ENCODE measurements at regions not wholly inside any gene's neighbourhood (a gene's known extent, or its start where the extent isn't known, plus 50 kb on each side); places are given as distances from the start of the nearest gene placed in this dataset.

DNA sequence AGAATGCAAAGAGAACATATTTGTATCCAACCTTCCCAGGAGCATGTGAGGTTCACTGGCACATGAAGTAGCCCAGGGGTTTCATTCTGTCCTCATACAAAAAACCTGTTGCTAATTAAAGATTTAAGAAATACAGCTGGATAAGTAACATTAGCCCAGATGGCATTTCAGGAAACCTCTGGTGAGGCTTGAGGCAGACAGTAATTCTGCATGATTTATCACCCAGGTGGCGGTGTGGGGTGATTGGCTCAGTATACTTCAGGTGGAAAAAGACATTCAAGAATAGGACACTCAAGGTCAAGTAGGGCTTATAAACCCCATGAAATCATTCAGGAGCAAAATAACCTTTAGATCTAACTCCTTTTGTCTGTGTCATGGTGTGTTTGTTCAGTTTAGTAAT, 237.4 kb downstream of the RNF144A start:
- TF ChIP-seq, protein P1, sequence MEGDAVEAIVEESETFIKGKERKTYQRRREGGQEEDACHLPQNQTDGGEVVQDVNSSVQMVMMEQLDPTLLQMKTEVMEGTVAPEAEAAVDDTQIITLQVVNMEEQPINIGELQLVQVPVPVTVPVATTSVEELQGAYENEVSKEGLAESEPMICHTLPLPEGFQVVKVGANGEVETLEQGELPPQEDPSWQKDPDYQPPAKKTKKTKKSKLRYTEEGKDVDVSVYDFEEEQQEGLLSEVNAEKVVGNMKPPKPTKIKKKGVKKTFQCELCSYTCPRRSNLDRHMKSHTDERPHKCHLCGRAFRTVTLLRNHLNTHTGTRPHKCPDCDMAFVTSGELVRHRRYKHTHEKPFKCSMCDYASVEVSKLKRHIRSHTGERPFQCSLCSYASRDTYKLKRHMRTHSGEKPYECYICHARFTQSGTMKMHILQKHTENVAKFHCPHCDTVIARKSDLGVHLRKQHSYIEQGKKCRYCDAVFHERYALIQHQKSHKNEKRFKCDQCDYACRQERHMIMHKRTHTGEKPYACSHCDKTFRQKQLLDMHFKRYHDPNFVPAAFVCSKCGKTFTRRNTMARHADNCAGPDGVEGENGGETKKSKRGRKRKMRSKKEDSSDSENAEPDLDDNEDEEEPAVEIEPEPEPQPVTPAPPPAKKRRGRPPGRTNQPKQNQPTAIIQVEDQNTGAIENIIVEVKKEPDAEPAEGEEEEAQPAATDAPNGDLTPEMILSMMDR (IDR thresholded peaks at IDR 0.05; ENCODE audit: insufficient read depth in 1 of 2, low read depth in 1 of 2, low read length in 1 of 2, severe bottlenecking in 1 of 2, unreplicated experiment in 1 of 2), result no peak
- POLR2A ChIA-PET, result no interaction called here
- H3K27ac Mint-ChIP-seq (ENCODE audit: unreplicated experiment), result no peak overlapping the region
- Histone ChIP-seq H3K4me1 (no peaks in the 10 kb centered on the region), H3K36me3 (ENCODE audit: control insufficient read depth, insufficient read depth, low read length) (no peaks in the 10 kb centered on the region), H3K4me3 (ENCODE audit: low read depth, low read length) (no peak overlapping the region), H3K27me3 (replicated peaks; ENCODE audit: control insufficient read depth, insufficient read depth, low read length) (no peaks in the 10 kb centered on the region), H3K9me3 (no peaks in the 10 kb centered on the region; the same call in 1 of the 2 replicates)
- CTCF ChIA-PET, result no interaction called here
- H3K4me1 Mint-ChIP-seq (ENCODE audit: low read depth, unreplicated experiment), result no peaks in the 10 kb centered on the region
- peaks cover 19% of the 10 kb centered on the region for H3K27me3 Mint-ChIP-seq (ENCODE audit: insufficient read depth, unreplicated experiment)
- H3K36me3 Mint-ChIP-seq (ENCODE audit: insufficient read depth, unreplicated experiment), result no peaks in the 10 kb centered on the region
- intact Hi-C loops (cut with micrococcal nuclease; ENCODE audit: unreplicated experiment), result no loop called here
- peaks cover 14% of the 10 kb centered on the region for H3K9me3 Mint-ChIP-seq (ENCODE audit: unreplicated experiment)
- no peak overlapping the region for H3K4me3 Mint-ChIP-seq (ENCODE audit: unreplicated experiment)
- DNase-seq, result no peak
- BruUV-seq (replicated peaks), result no TSS peak

DNA sequence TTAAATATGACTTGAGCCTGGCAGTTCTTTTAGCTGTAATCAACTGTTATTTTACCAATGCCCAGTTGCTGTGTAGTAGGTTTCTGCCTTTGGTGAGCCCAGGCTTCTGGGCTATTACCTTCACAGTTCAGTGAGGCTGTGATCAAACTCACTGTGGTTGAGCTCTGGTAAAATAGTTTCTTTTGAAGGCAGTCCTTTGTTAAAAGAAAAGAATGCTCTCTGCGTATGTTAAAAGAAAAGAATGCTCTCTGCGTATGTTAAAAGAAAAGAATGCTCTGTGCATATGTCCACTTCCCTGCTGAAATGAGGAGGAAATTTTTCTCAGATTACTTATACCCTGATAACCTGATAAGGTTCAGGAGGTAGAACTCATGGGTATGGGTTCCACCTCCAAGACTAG, 244.3 kb downstream of the RNF144A start:
- Histone ChIP-seq H3K4me3 (ENCODE audit: low read depth, low read length) (no peak overlapping the region), H3K9me3 (no peaks in the 10 kb centered on the region), H3K36me3 (ENCODE audit: control insufficient read depth, insufficient read depth, low read length) (no peaks in the 10 kb centered on the region), H3K27me3 (replicated peaks; ENCODE audit: control insufficient read depth, insufficient read depth, low read length) (no peaks in the 10 kb centered on the region), H3K4me1 (no peaks in the 10 kb centered on the region)
- Mint-ChIP-seq H3K27ac (ENCODE audit: unreplicated experiment) (no peak overlapping the region), H3K9me3 (ENCODE audit: unreplicated experiment) (no peaks in the 10 kb centered on the region), H3K36me3 (ENCODE audit: insufficient read depth, unreplicated experiment) (no peaks in the 10 kb centered on the region), H3K4me1 (ENCODE audit: low read depth, unreplicated experiment) (no peaks in the 10 kb centered on the region), H3K27me3 (ENCODE audit: insufficient read depth, unreplicated experiment) (peaks cover 18% of the 10 kb centered on the region), H3K4me3 (ENCODE audit: unreplicated experiment) (no peak overlapping the region)
- TF ChIP-seq, protein P1 (IDR thresholded peaks at IDR 0.05; ENCODE audit: insufficient read depth in 1 of 2, low read depth in 1 of 2, low read length in 1 of 2, severe bottlenecking in 1 of 2, unreplicated experiment in 1 of 2), result no peak
- no peak for DNase-seq
- ChIA-PET CTCF (no interaction called here), POLR2A (no interaction called here)
- intact Hi-C loops (cut with micrococcal nuclease; ENCODE audit: unreplicated experiment), result no loop called here
- BruUV-seq (replicated peaks), result no TSS peak

DNA sequence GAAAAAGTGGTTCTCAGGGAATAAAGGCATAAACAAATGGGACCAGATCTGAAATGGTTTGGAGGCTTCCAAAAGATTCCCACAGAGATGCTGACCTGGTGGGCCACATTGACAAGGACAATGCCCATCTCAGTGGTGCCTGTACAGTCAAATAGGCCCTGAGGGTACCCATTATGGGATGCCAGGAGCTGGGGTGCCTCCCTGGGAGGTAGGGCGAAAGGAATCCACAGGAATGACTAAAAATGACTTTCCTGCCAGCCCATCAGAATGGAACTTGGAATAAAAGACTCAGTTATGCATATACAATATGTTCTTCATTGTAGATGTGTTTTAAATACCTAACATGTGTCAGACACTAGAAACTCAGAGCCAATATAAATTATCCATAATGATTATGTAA, 248.5 kb downstream of the RNF144A start:
- no peak overlapping the region for H3K27ac Mint-ChIP-seq (ENCODE audit: unreplicated experiment)
- TF ChIP-seq, protein P1 (IDR thresholded peaks at IDR 0.05; ENCODE audit: insufficient read depth in 1 of 2, low read depth in 1 of 2, low read length in 1 of 2, severe bottlenecking in 1 of 2, unreplicated experiment in 1 of 2), result no peak
- BruUV-seq (replicated peaks), result no TSS peak
- intact Hi-C loops (cut with micrococcal nuclease; ENCODE audit: unreplicated experiment), result no loop called here
- no peaks in the 10 kb centered on the region for H3K4me1 Mint-ChIP-seq (ENCODE audit: low read depth, unreplicated experiment)
- H3K27me3 Mint-ChIP-seq (ENCODE audit: insufficient read depth, unreplicated experiment), result peaks cover 22% of the 10 kb centered on the region
- Histone ChIP-seq H3K4me1 (no peaks in the 10 kb centered on the region), H3K9me3 (no peaks in the 10 kb centered on the region), H3K4me3 (ENCODE audit: low read depth, low read length) (no peak overlapping the region), H3K36me3 (ENCODE audit: control insufficient read depth, insufficient read depth, low read length) (no peaks in the 10 kb centered on the region), H3K27me3 (replicated peaks; ENCODE audit: control insufficient read depth, insufficient read depth, low read length) (no peaks in the 10 kb centered on the region)
- no peaks in the 10 kb centered on the region for H3K36me3 Mint-ChIP-seq (ENCODE audit: insufficient read depth, unreplicated experiment)
- ChIA-PET POLR2A (no interaction called here), CTCF (no interaction called here)
- H3K4me3 Mint-ChIP-seq (ENCODE audit: unreplicated experiment), result no peak overlapping the region
- H3K9me3 Mint-ChIP-seq (ENCODE audit: unreplicated experiment), result no peaks in the 10 kb centered on the region
- no peak for DNase-seq

Data from Caco-2 (cell line).